GM12873 (cell line): ENCODE measurements at regions not wholly inside any gene's neighbourhood (a gene's known extent, or its start where the extent isn't known, plus 50 kb on each side); places are given as distances from the start of the nearest gene placed in this dataset.

ENCODE experiments used
- TF ChIP-seq, protein P1 (sequence below): IDR thresholded peaks from 2 replicates; pipeline ENCODE4 v1.5.1; 2012; ENCODE audit warnings: low read depth, mild to moderate bottlenecking, moderate library complexity, low read length, control low read depth; ENCODE audit not compliant: insufficient read depth; ENCODE audit errors: missing control alignments

DNA sequence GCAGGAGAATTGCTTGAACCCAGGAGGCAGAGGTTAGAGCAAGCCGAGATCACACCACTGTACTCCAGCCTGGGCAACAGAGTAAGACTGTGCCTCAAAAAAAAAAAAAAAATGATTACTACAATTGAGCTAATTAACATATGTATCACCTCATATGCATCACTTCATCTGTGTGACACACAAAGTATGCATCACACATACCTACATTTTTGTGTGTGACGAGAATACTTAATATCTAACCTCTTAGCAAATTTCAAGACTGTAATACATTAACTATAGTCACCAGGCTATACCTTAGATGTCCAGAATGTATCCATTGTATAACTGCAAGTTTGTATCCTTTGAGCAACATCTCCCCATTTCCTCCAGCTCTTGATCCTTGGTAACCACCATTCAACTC, 214.2 kb upstream of the MON1B start:
- TF ChIP-seq, protein P1, sequence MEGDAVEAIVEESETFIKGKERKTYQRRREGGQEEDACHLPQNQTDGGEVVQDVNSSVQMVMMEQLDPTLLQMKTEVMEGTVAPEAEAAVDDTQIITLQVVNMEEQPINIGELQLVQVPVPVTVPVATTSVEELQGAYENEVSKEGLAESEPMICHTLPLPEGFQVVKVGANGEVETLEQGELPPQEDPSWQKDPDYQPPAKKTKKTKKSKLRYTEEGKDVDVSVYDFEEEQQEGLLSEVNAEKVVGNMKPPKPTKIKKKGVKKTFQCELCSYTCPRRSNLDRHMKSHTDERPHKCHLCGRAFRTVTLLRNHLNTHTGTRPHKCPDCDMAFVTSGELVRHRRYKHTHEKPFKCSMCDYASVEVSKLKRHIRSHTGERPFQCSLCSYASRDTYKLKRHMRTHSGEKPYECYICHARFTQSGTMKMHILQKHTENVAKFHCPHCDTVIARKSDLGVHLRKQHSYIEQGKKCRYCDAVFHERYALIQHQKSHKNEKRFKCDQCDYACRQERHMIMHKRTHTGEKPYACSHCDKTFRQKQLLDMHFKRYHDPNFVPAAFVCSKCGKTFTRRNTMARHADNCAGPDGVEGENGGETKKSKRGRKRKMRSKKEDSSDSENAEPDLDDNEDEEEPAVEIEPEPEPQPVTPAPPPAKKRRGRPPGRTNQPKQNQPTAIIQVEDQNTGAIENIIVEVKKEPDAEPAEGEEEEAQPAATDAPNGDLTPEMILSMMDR, result no peak

DNA sequence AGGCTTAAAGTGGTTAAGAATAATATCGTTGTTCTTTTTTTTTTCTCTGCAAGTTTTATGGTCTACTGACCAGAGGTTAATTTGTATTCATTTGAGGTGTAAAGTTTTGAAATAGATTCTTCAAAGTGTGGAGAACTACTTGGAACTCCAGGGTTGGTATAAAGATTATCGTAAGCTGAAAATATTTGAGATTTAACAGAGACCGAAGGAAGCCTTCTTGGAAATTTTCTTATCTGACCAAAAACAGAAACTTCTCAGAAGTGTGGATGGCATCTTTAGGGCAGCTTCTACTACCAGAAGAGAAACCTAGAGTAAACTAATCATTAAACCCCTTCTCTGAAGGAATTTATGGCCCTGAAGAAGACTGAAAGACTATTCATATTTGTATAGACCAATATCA, 206.8 kb upstream of the MON1B start:
- TF ChIP-seq, protein P1, result no peak

DNA sequence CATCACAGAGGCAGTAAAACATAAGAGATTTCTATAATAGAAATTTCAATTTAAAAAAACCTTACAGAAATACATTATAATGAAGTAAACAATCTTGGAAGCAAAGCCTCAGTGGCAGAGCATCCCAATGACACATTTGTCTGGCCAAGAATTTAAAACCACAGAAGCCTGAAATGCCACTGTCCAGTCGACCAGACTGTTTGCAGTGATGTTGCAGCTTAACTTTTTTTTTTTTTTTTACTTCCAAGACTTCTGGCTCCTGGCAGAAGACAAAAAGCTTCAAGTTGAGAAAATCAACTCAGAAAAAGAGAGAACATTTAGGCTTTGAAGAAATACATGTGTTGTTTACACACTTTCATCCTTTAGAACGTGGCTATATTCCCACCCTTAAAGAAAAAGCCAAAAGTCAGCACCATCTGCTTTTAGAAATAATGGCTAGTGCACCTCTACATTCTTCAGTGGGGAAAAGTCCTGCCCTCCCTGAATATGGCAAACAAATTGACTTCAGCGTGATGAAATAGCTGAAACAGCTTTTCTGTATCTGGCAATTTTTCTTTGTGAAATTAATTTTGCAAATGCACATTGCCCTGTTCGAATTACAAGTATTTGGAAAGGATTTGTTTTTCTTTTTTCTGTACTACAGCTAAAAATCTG, 205.5 kb upstream of the MON1B start:
- TF ChIP-seq, protein P1, result no peak

DNA sequence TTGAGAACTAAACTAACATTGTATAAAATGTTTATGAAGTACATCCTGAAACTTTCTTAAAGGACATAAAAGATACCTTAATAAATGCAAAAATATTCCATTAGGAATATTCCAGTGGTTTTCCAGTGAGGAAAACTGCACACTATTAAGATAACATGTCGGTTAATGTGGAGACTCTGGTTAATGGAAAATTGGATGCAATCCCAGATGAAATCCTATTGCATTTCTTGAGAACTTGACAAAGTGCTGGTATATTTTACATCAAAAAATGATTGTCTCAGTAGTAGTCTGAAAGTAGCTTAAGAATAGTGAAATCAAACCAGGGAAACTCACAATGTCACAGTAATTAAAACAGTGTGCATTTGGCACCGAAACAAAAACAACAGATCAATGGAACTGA, 202.5 kb upstream of the MON1B start:
- TF ChIP-seq, protein P1, result no peak

DNA sequence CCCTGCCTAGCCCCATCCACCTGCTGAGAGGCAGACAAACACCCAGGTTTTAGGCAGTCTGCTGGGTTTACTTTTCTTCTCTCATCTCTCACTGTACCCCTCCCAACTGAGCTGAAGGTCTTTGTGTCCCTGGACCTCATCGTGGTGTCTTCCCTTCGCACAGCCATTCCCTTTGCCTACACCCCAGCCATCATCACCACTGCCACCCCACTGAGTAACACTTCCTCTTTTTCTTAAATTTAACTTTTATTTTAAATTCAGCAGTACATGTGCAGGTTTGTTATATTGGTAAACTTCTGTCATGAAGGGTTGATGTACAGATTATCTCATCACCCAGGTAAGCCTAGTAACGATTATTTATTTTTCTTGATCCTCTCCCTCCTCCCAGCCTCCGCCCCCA, 188.3 kb upstream of the MON1B start:
- TF ChIP-seq, protein P1, result no peak

DNA sequence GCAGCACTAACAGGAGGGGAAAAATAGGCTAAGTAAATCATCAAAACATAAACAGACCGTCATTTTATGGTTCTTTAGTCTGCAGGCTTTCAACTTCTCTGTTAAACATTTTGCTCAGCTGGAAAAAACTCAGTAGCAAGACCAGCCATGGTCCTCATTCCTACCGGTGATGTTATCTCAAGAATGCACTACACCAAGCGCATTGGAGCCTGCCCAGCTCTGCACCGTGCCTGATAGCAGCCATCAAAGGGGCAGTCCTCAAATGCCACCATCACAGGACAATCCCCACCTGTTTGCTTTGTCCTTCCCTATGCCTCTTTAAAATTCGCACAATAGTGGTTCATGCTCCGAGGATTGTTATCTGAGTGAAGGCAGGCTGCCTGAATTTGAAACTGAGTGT, 181.5 kb upstream of the MON1B start:
- TF ChIP-seq, protein P1, result no peak

DNA sequence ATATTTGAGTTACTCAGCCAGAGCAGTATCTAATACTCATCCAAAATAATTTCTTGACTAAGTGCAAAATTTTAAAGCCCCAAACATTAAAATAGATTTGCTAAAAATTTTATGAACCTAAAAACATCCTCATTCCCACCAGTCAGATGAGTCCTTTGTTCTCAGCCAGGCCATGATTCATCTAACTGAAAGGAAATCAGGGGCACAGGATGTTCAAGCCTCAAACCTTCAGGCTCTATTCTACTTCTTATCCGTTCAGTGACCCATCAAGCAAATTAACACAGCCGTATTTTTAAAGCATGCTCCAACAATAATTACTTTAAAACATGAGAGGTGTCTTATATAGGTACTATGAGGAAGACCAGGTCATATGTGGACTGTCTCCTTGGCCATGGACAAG, 176.5 kb upstream of the MON1B start:
- TF ChIP-seq, protein P1, result no peak
